GM12878 (cell line): ENCODE measurements at regions not wholly inside any gene's neighbourhood (a gene's known extent, or its start where the extent isn't known, plus 50 kb on each side); places are given as distances from the start of the nearest gene placed in this dataset.

ENCODE experiments used
- BACH1 ChIP-seq: fragments of 450-650 bp; IDR thresholded peaks from 2 replicates; pipeline ENCODE4 v1.6.1; 2017; ENCODE audit warnings: mild to moderate bottlenecking, borderline replicate concordance
- CEBPB ChIP-seq, 2 experiments: fragments of 150-350 bp in 1 of 2; IDR thresholded peaks; 2 replicates each; pipeline ENCODE4 v1.6.1; 2012 to 2014; ENCODE audit warnings: low read depth in 2 of 2, low read length in 2 of 2, borderline replicate concordance in 1 of 2, inconsistent platforms in 1 of 2
- CREB1 ChIP-seq: IDR thresholded peaks from 2 replicates; pipeline ENCODE4 v1.6.1; 2012; ENCODE audit warnings: low read depth, mild to moderate bottlenecking, inconsistent platforms
- DPF2 ChIP-seq: fragments of 450-650 bp; IDR thresholded peaks from 2 replicates; pipeline ENCODE4 v1.6.1; 2017; ENCODE audit warnings: mild to moderate bottlenecking
- EP300 ChIP-seq, 2 experiments: fragments of 150-350 bp in 1 of 2; IDR thresholded peaks; 2 replicates each; pipeline ENCODE4 v1.6.1; 2011 to 2012; ENCODE audit warnings: low read depth in 2 of 2, low read length in 2 of 2, borderline replicate concordance in 1 of 2, improper control_type of control experiment in 1 of 2, inconsistent platforms in 1 of 2; ENCODE audit not compliant: control insufficient read depth in 1 of 2
- ETV6 ChIP-seq, 2 experiments: fragments of 450-650 bp in 1 of 2; IDR thresholded peaks in 1 of 2; conservative IDR thresholded peaks in 1 of 2; 2 replicates each; pipeline ENCODE4 v1.6.1; 2014; ENCODE audit warnings: antibody characterized with exemption in 1 of 2, borderline replicate concordance in 1 of 2, low read depth in 1 of 2, mild to moderate bottlenecking in 1 of 2, moderate library complexity in 1 of 2
- FOS ChIP-seq: IDR thresholded peaks from 3 replicates; pipeline ENCODE4 v1.6.1; 2011; ENCODE audit warnings: borderline replicate concordance; ENCODE audit not compliant: insufficient read length; ENCODE audit errors: extremely low read depth
- KLF5 ChIP-seq: fragments of 450-650 bp; IDR thresholded peaks from 2 replicates; pipeline ENCODE4 v1.6.1; 2014; ENCODE audit warnings: mild to moderate bottlenecking; ENCODE audit not compliant: partially characterized antibody
- MEF2A ChIP-seq: IDR thresholded peaks from 2 replicates; pipeline ENCODE4 v1.6.1; 2011; ENCODE audit warnings: low read depth, mild to moderate bottlenecking, low read length, moderate library complexity; ENCODE audit not compliant: insufficient read depth
- NFIC ChIP-seq: IDR thresholded peaks from 2 replicates; pipeline ENCODE4 v1.6.1; 2012; ENCODE audit warnings: low read depth, mild to moderate bottlenecking, inconsistent platforms, low read length, moderate library complexity
- NRF1 ChIP-seq: conservative IDR thresholded peaks from 2 replicates; pipeline ENCODE4 v1.6.1; 2011; ENCODE audit warnings: mild to moderate bottlenecking, low read depth, low read length, improper control_type of control experiment
- PAX8 ChIP-seq: fragments of 450-650 bp; IDR thresholded peaks from 2 replicates; pipeline ENCODE4 v1.6.1; 2017; ENCODE audit warnings: mild to moderate bottlenecking, moderate library complexity
- TCF3 ChIP-seq: IDR thresholded peaks from 2 replicates; pipeline ENCODE4 v1.6.1; 2012; ENCODE audit warnings: low read depth, mild to moderate bottlenecking, low read length, borderline replicate concordance; ENCODE audit not compliant: insufficient read depth
- TCF7 ChIP-seq: IDR thresholded peaks from 2 replicates; pipeline ENCODE4 v1.6.1; 2014; ENCODE audit warnings: antibody characterized with exemption, borderline replicate concordance
- WRNIP1 ChIP-seq: IDR thresholded peaks from 2 replicates; pipeline ENCODE4 v1.6.1; 2011; ENCODE audit warnings: low read depth, low read length, improper control_type of control experiment, borderline replicate concordance
- ZNF384 ChIP-seq: IDR thresholded peaks from 2 replicates; pipeline ENCODE4 v1.6.1; 2012; ENCODE audit warnings: low read depth, mild to moderate bottlenecking, low read length, improper control_type of control experiment, borderline replicate concordance
- ZSCAN29 ChIP-seq: fragments of 450-650 bp; IDR thresholded peaks from 2 replicates; pipeline ENCODE4 v1.6.1; 2017; ENCODE audit warnings: mild to moderate bottlenecking, moderate library complexity
- TF ChIP-seq, protein P1 (sequence below): fragments of 450-650 bp; IDR thresholded peaks from 2 replicates; pipeline ENCODE4 v1.6.1; 2017; ENCODE audit warnings: mild to moderate bottlenecking
- TF ChIP-seq, protein P2 (sequence below): IDR thresholded peaks from 2 replicates; pipeline ENCODE4 v1.6.1; 2011; ENCODE audit warnings: low read depth, low read length, improper control_type of control experiment, borderline replicate concordance
- TF ChIP-seq, protein P3 (sequence below): fragments of 450-650 bp; IDR thresholded peaks from 2 replicates; pipeline ENCODE4 v1.6.1; 2017; ENCODE audit warnings: mild to moderate bottlenecking, low read depth, inconsistent platforms; ENCODE audit not compliant: poor library complexity, severe bottlenecking
- TF ChIP-seq, protein P4 (sequence below): fragments of 450-650 bp; IDR thresholded peaks from 2 replicates; pipeline ENCODE4 v1.6.1; 2014; ENCODE audit warnings: mild to moderate bottlenecking
- TF ChIP-seq, protein P5 (sequence below): fragments of 450-650 bp; IDR thresholded peaks from 2 replicates; pipeline ENCODE4 v1.6.1; 2017; ENCODE audit warnings: antibody characterized with exemption, mild to moderate bottlenecking, moderate library complexity

DNA sequence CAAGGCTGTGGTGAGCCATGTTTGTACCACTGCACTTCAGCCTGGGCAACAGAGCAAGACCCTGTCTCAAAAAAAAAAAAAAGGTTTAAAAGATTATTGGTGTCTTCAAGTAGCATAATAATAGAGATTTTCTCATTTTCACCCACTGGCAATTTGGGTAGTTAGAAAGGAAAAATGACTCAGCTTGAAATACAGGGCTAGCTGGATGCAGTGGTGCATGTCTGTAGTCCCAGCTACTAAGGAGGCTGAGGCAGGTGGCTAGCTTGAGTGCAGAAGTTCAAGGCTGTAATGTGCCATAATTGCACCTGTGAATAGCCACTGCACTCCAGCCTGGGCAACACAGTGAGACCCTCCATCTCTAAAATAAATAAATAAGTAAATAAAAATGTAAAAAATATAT is 111.1 kb downstream of the ARRDC3 start (continued):
- TF ChIP-seq, protein P1, sequence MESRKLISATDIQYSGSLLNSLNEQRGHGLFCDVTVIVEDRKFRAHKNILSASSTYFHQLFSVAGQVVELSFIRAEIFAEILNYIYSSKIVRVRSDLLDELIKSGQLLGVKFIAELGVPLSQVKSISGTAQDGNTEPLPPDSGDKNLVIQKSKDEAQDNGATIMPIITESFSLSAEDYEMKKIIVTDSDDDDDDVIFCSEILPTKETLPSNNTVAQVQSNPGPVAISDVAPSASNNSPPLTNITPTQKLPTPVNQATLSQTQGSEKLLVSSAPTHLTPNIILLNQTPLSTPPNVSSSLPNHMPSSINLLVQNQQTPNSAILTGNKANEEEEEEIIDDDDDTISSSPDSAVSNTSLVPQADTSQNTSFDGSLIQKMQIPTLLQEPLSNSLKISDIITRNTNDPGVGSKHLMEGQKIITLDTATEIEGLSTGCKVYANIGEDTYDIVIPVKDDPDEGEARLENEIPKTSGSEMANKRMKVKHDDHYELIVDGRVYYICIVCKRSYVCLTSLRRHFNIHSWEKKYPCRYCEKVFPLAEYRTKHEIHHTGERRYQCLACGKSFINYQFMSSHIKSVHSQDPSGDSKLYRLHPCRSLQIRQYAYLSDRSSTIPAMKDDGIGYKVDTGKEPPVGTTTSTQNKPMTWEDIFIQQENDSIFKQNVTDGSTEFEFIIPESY: no peak
- TF ChIP-seq TCF3 (peak; percentile 93), ETV6 (conservative IDR thresholded peaks at IDR 0.05 in 1 of 2, IDR thresholded peaks at IDR 0.05 in 1 of 2; ENCODE audit: borderline replicate concordance in 1 of 2, low read depth in 1 of 2) (peak in 1 of 2 experiments; percentile 35; a peak in 1 of 4 replicates), FOS (no peak), NFIC (peak; percentile 51; the same call in 1 of the 2 replicates), NRF1 (no peak), WRNIP1 (no peak), CEBPB (IDR thresholded peaks at IDR 0.05; ENCODE audit: borderline replicate concordance in 1 of 2, low read depth in 2 of 2, low read length in 2 of 2) (no peak), PAX8 (no peak), CREB1 (no peak), DPF2 (no peak), ZSCAN29 (no peak), TCF7 (no peak), MEF2A (peak; percentile 85), EP300 (IDR thresholded peaks at IDR 0.05; ENCODE audit: borderline replicate concordance in 1 of 2, control insufficient read depth in 1 of 2, low read depth in 2 of 2, low read length in 2 of 2) (peak in 1 of 2 experiments; percentile 27; a peak in 1 of 4 replicates), BACH1 (peak; percentile 25; the same call in 1 of the 2 replicates), KLF5 (no peak), ZNF384 (peak; percentile 35; the same call in 1 of the 2 replicates)
- TF ChIP-seq, protein P2, sequence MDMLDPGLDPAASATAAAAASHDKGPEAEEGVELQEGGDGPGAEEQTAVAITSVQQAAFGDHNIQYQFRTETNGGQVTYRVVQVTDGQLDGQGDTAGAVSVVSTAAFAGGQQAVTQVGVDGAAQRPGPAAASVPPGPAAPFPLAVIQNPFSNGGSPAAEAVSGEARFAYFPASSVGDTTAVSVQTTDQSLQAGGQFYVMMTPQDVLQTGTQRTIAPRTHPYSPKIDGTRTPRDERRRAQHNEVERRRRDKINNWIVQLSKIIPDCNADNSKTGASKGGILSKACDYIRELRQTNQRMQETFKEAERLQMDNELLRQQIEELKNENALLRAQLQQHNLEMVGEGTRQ: no peak
- TF ChIP-seq, protein P3, sequence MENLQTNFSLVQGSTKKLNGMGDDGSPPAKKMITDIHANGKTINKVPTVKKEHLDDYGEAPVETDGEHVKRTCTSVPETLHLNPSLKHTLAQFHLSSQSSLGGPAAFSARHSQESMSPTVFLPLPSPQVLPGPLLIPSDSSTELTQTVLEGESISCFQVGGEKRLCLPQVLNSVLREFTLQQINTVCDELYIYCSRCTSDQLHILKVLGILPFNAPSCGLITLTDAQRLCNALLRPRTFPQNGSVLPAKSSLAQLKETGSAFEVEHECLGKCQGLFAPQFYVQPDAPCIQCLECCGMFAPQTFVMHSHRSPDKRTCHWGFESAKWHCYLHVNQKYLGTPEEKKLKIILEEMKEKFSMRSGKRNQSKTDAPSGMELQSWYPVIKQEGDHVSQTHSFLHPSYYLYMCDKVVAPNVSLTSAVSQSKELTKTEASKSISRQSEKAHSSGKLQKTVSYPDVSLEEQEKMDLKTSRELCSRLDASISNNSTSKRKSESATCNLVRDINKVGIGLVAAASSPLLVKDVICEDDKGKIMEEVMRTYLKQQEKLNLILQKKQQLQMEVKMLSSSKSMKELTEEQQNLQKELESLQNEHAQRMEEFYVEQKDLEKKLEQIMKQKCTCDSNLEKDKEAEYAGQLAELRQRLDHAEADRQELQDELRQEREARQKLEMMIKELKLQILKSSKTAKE: no peak
- TF ChIP-seq, protein P4, sequence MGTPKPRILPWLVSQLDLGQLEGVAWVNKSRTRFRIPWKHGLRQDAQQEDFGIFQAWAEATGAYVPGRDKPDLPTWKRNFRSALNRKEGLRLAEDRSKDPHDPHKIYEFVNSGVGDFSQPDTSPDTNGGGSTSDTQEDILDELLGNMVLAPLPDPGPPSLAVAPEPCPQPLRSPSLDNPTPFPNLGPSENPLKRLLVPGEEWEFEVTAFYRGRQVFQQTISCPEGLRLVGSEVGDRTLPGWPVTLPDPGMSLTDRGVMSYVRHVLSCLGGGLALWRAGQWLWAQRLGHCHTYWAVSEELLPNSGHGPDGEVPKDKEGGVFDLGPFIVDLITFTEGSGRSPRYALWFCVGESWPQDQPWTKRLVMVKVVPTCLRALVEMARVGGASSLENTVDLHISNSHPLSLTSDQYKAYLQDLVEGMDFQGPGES: no peak
- TF ChIP-seq, protein P5, sequence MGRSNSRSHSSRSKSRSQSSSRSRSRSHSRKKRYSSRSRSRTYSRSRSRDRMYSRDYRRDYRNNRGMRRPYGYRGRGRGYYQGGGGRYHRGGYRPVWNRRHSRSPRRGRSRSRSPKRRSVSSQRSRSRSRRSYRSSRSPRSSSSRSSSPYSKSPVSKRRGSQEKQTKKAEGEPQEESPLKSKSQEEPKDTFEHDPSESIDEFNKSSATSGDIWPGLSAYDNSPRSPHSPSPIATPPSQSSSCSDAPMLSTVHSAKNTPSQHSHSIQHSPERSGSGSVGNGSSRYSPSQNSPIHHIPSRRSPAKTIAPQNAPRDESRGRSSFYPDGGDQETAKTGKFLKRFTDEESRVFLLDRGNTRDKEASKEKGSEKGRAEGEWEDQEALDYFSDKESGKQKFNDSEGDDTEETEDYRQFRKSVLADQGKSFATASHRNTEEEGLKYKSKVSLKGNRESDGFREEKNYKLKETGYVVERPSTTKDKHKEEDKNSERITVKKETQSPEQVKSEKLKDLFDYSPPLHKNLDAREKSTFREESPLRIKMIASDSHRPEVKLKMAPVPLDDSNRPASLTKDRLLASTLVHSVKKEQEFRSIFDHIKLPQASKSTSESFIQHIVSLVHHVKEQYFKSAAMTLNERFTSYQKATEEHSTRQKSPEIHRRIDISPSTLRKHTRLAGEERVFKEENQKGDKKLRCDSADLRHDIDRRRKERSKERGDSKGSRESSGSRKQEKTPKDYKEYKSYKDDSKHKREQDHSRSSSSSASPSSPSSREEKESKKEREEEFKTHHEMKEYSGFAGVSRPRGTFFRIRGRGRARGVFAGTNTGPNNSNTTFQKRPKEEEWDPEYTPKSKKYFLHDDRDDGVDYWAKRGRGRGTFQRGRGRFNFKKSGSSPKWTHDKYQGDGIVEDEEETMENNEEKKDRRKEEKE: no peak
